Stomach (tissue), 4 donors: ENCODE measurements at regions not wholly inside any gene's neighbourhood (a gene's known extent, or its start where the extent isn't known, plus 50 kb on each side); places are given as distances from the start of the nearest gene placed in this dataset.

Experiments used
- CTCF ChIP-seq, 7 experiments: fragments of 450-650 bp in 4 of 7; fragments of 200-600 bp in 3 of 7; sonication (generic) in 3 of 7; IDR thresholded peaks; one replicate each; pipeline ENCODE4 v1.5.1; 2016 to 2019; ENCODE audit warnings: antibody characterized with exemption in 7 of 7, control low read depth in 2 of 7, mild to moderate bottlenecking in 1 of 7
- POLR2A ChIP-seq, 4 donors: fragments of 450-650 bp; IDR thresholded peaks; one replicate each; pipeline ENCODE4 v1.6.1; 2016; ENCODE audit warnings: antibody characterized with exemption in 4 of 4, control low read depth in 2 of 4, mild to moderate bottlenecking in 1 of 4, moderate library complexity in 1 of 4
- POLR2AphosphoS5 ChIP-seq, 3 donors: sonication (generic); formaldehyde crosslinking; IDR thresholded peaks; one replicate each; pipeline ENCODE4 v1.6.1; 2016; ENCODE audit warnings: antibody characterized with exemption in 3 of 3

- TF ChIP-seq POLR2A (IDR thresholded peaks at IDR 0.05): no peak
- no peak for TF ChIP-seq CTCF (IDR thresholded peaks at IDR 0.05)
- no peak for TF ChIP-seq POLR2AphosphoS5 (IDR thresholded peaks at IDR 0.05)
Observed at GRCh38 chr16:52293204-52293603, 253.7 kb downstream of the TOX3 start.
